ENCODE measurements at regions not wholly inside any gene's neighbourhood (a gene's known extent, or its start where the extent isn't known, plus 50 kb on each side); places are given as distances from the start of the nearest gene placed in this dataset.
A peak's percentile ranks its signal among the peaks of the same experiment; 100 is the strongest.

- TF ChIP-seq ZFX (IDR thresholded peaks at IDR 0.05; ENCODE audit: borderline replicate concordance) = no peak
- TF ChIP-seq, protein P1, sequence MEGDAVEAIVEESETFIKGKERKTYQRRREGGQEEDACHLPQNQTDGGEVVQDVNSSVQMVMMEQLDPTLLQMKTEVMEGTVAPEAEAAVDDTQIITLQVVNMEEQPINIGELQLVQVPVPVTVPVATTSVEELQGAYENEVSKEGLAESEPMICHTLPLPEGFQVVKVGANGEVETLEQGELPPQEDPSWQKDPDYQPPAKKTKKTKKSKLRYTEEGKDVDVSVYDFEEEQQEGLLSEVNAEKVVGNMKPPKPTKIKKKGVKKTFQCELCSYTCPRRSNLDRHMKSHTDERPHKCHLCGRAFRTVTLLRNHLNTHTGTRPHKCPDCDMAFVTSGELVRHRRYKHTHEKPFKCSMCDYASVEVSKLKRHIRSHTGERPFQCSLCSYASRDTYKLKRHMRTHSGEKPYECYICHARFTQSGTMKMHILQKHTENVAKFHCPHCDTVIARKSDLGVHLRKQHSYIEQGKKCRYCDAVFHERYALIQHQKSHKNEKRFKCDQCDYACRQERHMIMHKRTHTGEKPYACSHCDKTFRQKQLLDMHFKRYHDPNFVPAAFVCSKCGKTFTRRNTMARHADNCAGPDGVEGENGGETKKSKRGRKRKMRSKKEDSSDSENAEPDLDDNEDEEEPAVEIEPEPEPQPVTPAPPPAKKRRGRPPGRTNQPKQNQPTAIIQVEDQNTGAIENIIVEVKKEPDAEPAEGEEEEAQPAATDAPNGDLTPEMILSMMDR (IDR thresholded peaks at IDR 0.05) = no peak
- H3K27ac ChIP-seq = no peak overlapping the region
These were observed 1389.3 kb upstream of the ALCAM start for GRCh38 chr3:103977417-103977816.

GRCh38 chr3:103991461-103992115, 1375.1 kb upstream of the ALCAM start:
- TF ChIP-seq, protein P1 (IDR thresholded peaks at IDR 0.05) = peak; percentile 48
- TF ChIP-seq ZFX (IDR thresholded peaks at IDR 0.05; ENCODE audit: borderline replicate concordance) = no peak
- no peak overlapping the region for H3K27ac ChIP-seq

- TF ChIP-seq, protein P1 (IDR thresholded peaks at IDR 0.05) = no peak
- no peak for TF ChIP-seq ZFX (IDR thresholded peaks at IDR 0.05; ENCODE audit: borderline replicate concordance)
- no peak overlapping the region for H3K27ac ChIP-seq
These were observed 1374.2 kb upstream of the ALCAM start for GRCh38 chr3:103992469-103992868.

DNA sequence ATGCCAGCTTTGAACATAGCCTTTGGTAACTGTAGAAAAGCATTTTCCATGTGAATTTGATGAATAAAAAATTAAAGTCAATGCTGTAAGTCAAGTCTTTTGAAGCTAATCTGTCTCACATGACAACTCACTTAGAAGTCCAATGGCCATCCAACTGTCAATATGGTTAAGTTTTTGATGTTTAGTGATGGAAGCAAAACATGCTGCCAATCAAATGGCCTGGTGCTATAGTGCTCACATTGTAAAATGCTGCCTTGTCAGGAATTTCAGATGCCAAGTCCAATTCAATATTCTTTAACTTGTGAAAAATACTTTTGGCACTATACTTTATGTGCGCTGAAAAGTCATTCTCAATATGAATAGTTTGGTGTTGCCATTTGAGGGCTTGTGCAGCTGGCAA, 1361.8 kb upstream of the ALCAM start:
- no peak for TF ChIP-seq ZFX (IDR thresholded peaks at IDR 0.05; ENCODE audit: borderline replicate concordance)
- TF ChIP-seq, protein P1 (IDR thresholded peaks at IDR 0.05) = no peak
- no peak overlapping the region for H3K27ac ChIP-seq

GRCh38 chr3:104005815-104006214, 1360.9 kb upstream of the ALCAM start:
- no peak overlapping the region for H3K27ac ChIP-seq
- TF ChIP-seq, protein P1 (IDR thresholded peaks at IDR 0.05) = no peak
- no peak for TF ChIP-seq ZFX (IDR thresholded peaks at IDR 0.05; ENCODE audit: borderline replicate concordance)

GRCh38 chr3:104018541-104018940, 1348.2 kb upstream of the ALCAM start:
- no peak overlapping the region for H3K27ac ChIP-seq
- no peak for TF ChIP-seq ZFX (IDR thresholded peaks at IDR 0.05; ENCODE audit: borderline replicate concordance)
- TF ChIP-seq, protein P1 (IDR thresholded peaks at IDR 0.05) = no peak

- H3K27ac ChIP-seq = no peak overlapping the region
These were observed 1335.1 kb upstream of the ALCAM start for GRCh38 chr3:104031598-104031997.

More at GRCh38 chr3:104031598-104031997, 1335.1 kb upstream of the ALCAM start:
- TF ChIP-seq ZFX (IDR thresholded peaks at IDR 0.05; ENCODE audit: borderline replicate concordance) = no peak
- TF ChIP-seq, protein P1 (IDR thresholded peaks at IDR 0.05) = no peak

Measured in 22Rv1 (cell line).